Sigmoid colon (tissue), 6 donors: ENCODE measurements at regions not wholly inside any gene's neighbourhood (a gene's known extent, or its start where the extent isn't known, plus 50 kb on each side); places are given as distances from the start of the nearest gene placed in this dataset.
"Not testable (repeated sequence)": the region's sequence is repeated elsewhere in the genome, so short reads cannot be mapped to it uniquely, and the experiment has no call there.

Experiments
- DNase-seq: peaks from one replicate; pipeline ENCODE4 v3.0.0-alpha.2; 2019
- H3K27ac ChIP-seq, 4 donors: fragments of 200-600 bp; sonication (generic); one replicate each; pipeline ENCODE4 v1.5.1; 2016 to 2019; ENCODE audit warnings: mild to moderate bottlenecking in 1 of 4
- H3K27me3 ChIP-seq, 3 donors: fragments of 200-600 bp; sonication (generic); one replicate each; pipeline ENCODE4 v1.5.1; 2019; ENCODE audit warnings: mild to moderate bottlenecking in 1 of 3
- H3K36me3 ChIP-seq, 4 donors: fragments of 200-600 bp; sonication (generic); one replicate each; pipeline ENCODE4 v1.5.1; 2016 to 2019
- H3K4me1 ChIP-seq, 4 donors: fragments of 200-600 bp; sonication (generic); one replicate each; pipeline ENCODE4 v1.5.1; 2017 to 2019
- H3K4me3 ChIP-seq, 4 donors: fragments of 200-600 bp; sonication (generic); one replicate each; pipeline ENCODE4 v1.5.1; 2017 to 2019; ENCODE audit warnings: mild to moderate bottlenecking in 2 of 4, moderate library complexity in 1 of 4
- H3K9me3 ChIP-seq, 4 donors: fragments of 200-600 bp in 3 of 4; sonication (generic) in 3 of 4; one replicate each; pipeline versions ENCODE4 v1.5.1 to v1.6.1; 2013 to 2019
- CTCF ChIP-seq, 4 experiments: fragments of 450-650 bp in 3 of 4; fragments of 200-600 bp in 1 of 4; IDR thresholded peaks; one replicate each; pipeline ENCODE4 v1.5.1; 2016 to 2019; ENCODE audit warnings: antibody characterized with exemption in 4 of 4, mild to moderate bottlenecking in 3 of 4, moderate library complexity in 2 of 4
- EP300 ChIP-seq, 4 donors: sonication (generic); formaldehyde crosslinking; IDR thresholded peaks; one replicate each; pipeline ENCODE4 v1.6.1; 2017; ENCODE audit warnings: antibody characterized with exemption in 4 of 4
- POLR2A ChIP-seq, 2 donors: fragments of 450-650 bp; IDR thresholded peaks; one replicate each; pipeline ENCODE4 v1.6.1; 2016; ENCODE audit warnings: antibody characterized with exemption in 2 of 2, mild to moderate bottlenecking in 2 of 2, moderate library complexity in 2 of 2
- POLR2AphosphoS5 ChIP-seq, 4 donors: sonication (generic); formaldehyde crosslinking; IDR thresholded peaks; one replicate each; pipeline ENCODE4 v1.6.1; 2017; ENCODE audit warnings: antibody characterized with exemption in 4 of 4
- WGBS, 2 donors: extraction: QIAGEN DNeasy Blood & Tissue Kit; methylation state at CpG; one replicate each; pipeline ENCODE4 v1.1.7; 2013; 5-methylcytosine and 5-hydroxymethylcytosine counted together
- intact Hi-C: fragments of 100-400 bp; cut with DNase I; formaldehyde crosslinking; loops from one replicate; pipeline ENCODE4 v1.15.1; 2023
- donor health status: healthy with polysubstance abuse.
- donor health status: healthy.

- WGBS, 2 donors, result 49 to 56% methylated on average over 2 of the region's 2 CpGs
- Histone ChIP-seq H3K4me1 (no peaks in the 10 kb centered on the region), H3K4me3 (no peak overlapping the region), H3K27me3 (no peaks in the 10 kb centered on the region), H3K36me3 (no peaks in the 10 kb centered on the region), H3K27ac (no peak overlapping the region), H3K9me3 (peaks cover 0 to 44% (median 10%) of the 10 kb centered on the region in 4 donors)
- TF ChIP-seq POLR2A (IDR thresholded peaks at IDR 0.05) (no peak), POLR2AphosphoS5 (IDR thresholded peaks at IDR 0.05) (no peak), EP300 (IDR thresholded peaks at IDR 0.05) (no peak), CTCF (IDR thresholded peaks at IDR 0.05) (no peak)
- intact Hi-C loops, result no loop called here
- DNase-seq, result no peak
These were observed 362.9 kb upstream of the NUPR2 start for GRCh38 chr7:56479136-56479535.

- TF ChIP-seq POLR2AphosphoS5 (IDR thresholded peaks at IDR 0.05), result no peak
- no peak for TF ChIP-seq POLR2A (IDR thresholded peaks at IDR 0.05)
- no peak overlapping the region for H3K27ac ChIP-seq
- no peaks in the 10 kb centered on the region for H3K4me1 ChIP-seq
- H3K9me3 ChIP-seq, result peaks cover 7 to 57% (median 25%) of the 10 kb centered on the region in 4 donors
- no peaks in the 10 kb centered on the region for H3K36me3 ChIP-seq
- WGBS, 2 donors, result 46 to 55% methylated on average over 6 of the region's 6 CpGs
- intact Hi-C loops, result no loop called here
- DNase-seq, result no peak
- no peak overlapping the region for H3K4me3 ChIP-seq
- H3K27me3 ChIP-seq, result no peaks in the 10 kb centered on the region
These were observed 358.1 kb upstream of the NUPR2 start for GRCh38 chr7:56474271-56474670.

- no peaks in the 10 kb centered on the region for H3K4me1 ChIP-seq
- no peaks in the 10 kb centered on the region for H3K27me3 ChIP-seq
- no peak for DNase-seq
- intact Hi-C loops, result no loop called here
- no peak overlapping the region for H3K27ac ChIP-seq
- H3K36me3 ChIP-seq, result no peaks in the 10 kb centered on the region
- no peak overlapping the region for H3K4me3 ChIP-seq
- H3K9me3 ChIP-seq, result peaks cover 18 to 61% (median 48%) of the 10 kb centered on the region in 4 donors
- TF ChIP-seq POLR2A (IDR thresholded peaks at IDR 0.05), result no peak
- no peak for TF ChIP-seq EP300 (IDR thresholded peaks at IDR 0.05)
- no peak for TF ChIP-seq CTCF (IDR thresholded peaks at IDR 0.05)
- TF ChIP-seq POLR2AphosphoS5 (IDR thresholded peaks at IDR 0.05), result no peak
- WGBS, 2 donors, result 61 to 68% methylated on average over 2 of the region's 2 CpGs
These were observed 355.6 kb upstream of the NUPR2 start for GRCh38 chr7:56471811-56472210.

- H3K4me3 ChIP-seq, intact Hi-C loops: not testable (repeated sequence)
These were observed 350.6 kb upstream of the NUPR2 start for GRCh38 chr7:56466607-56467525.

GRCh38 chr7:56449762-56450161, 333.5 kb upstream of the NUPR2 start:
- Histone ChIP-seq H3K27me3 (peaks cover 0 to 9% (median 0%) of the 10 kb centered on the region in 3 donors), H3K36me3 (no peaks in the 10 kb centered on the region), H3K4me3 (no peak overlapping the region), H3K27ac (no peak overlapping the region), H3K9me3 (peaks cover 3 to 35% (median 21%) of the 10 kb centered on the region in 4 donors), H3K4me1 (no peaks in the 10 kb centered on the region)
- TF ChIP-seq CTCF (IDR thresholded peaks at IDR 0.05) (no peak), POLR2A (IDR thresholded peaks at IDR 0.05) (no peak), POLR2AphosphoS5 (IDR thresholded peaks at IDR 0.05) (no peak)
- DNase-seq, result no peak
- intact Hi-C loops, result no loop called here

More at GRCh38 chr7:56466607-56467525, 350.6 kb upstream of the NUPR2 start:
- H3K36me3 ChIP-seq, H3K27ac ChIP-seq, DNase-seq, H3K4me1 ChIP-seq, H3K27me3 ChIP-seq: not testable (repeated sequence)
- peaks cover 33 to 61% (median 52%) of the 10 kb centered on the region in 4 donors for H3K9me3 ChIP-seq
- WGBS, 2 donors, result 19 to 21% methylated on average over 2 of the region's 2 CpGs
